Upper lobe of left lung (tissue), 6 donors: ENCODE measurements at regions not wholly inside any gene's neighbourhood (a gene's known extent, or its start where the extent isn't known, plus 50 kb on each side); places are given as distances from the start of the nearest gene placed in this dataset.
A peak's percentile ranks its signal among the peaks of the same experiment; 100 is the strongest.

Source experiments
- ATAC-seq, 2 donors: fragments of 200-7000 bp; cut with Tn5 transposase; one replicate each; pipeline ENCODE4 v1.9.1; 2022; ENCODE audit warnings: mild to moderate bottlenecking in 2 of 2, moderate library complexity in 2 of 2; ENCODE audit not compliant: low FRiP score in 2 of 2
- DNase-seq, 2 donors: peaks; one replicate each; pipeline ENCODE4 v3.0.0-alpha.2; 2019 to 2020
- H3K27ac ChIP-seq, 4 donors: fragments of 200-600 bp; sonication (generic); one replicate each; pipeline ENCODE4 v1.5.1; 2016 to 2019
- H3K27me3 ChIP-seq, 4 donors: fragments of 200-600 bp; sonication (generic); one replicate each; pipeline ENCODE4 v1.5.1; 2017 to 2019
- H3K36me3 ChIP-seq, 4 donors: fragments of 200-600 bp; sonication (generic); one replicate each; pipeline ENCODE4 v1.5.1; 2016 to 2019
- H3K4me1 ChIP-seq, 4 donors: fragments of 200-600 bp; sonication (generic); one replicate each; pipeline ENCODE4 v1.5.1; 2018 to 2019
- H3K4me3 ChIP-seq, 4 donors: fragments of 200-600 bp; sonication (generic); one replicate each; pipeline ENCODE4 v1.5.1; 2017 to 2019; ENCODE audit warnings: mild to moderate bottlenecking in 2 of 4, moderate library complexity in 1 of 4
- H3K9me3 ChIP-seq, 4 donors: fragments of 200-600 bp; sonication (generic); one replicate each; pipeline ENCODE4 v1.5.1; 2018 to 2019
- CTCF ChIP-seq, 6 experiments: fragments of 450-650 bp in 4 of 6; fragments of 200-600 bp in 2 of 6; sonication (generic) in 2 of 6; IDR thresholded peaks; one replicate each; pipeline ENCODE4 v1.5.1; 2016 to 2019; ENCODE audit warnings: antibody characterized with exemption in 6 of 6
- EP300 ChIP-seq, 4 donors: sonication (generic); formaldehyde crosslinking; IDR thresholded peaks; one replicate each; pipeline ENCODE4 v1.5.1; 2017; ENCODE audit warnings: antibody characterized with exemption in 4 of 4, control low read depth in 2 of 4
- POLR2A ChIP-seq, 4 donors: fragments of 450-650 bp; IDR thresholded peaks; one replicate each; pipeline ENCODE4 v1.5.1; 2016 to 2017; ENCODE audit warnings: antibody characterized with exemption in 4 of 4, mild to moderate bottlenecking in 2 of 4
- POLR2AphosphoS5 ChIP-seq, 2 donors: sonication (generic); formaldehyde crosslinking; IDR thresholded peaks; one replicate each; pipeline ENCODE4 v1.5.1; 2017; ENCODE audit warnings: antibody characterized with exemption in 2 of 2
- WGBS, 2 donors: methylation state at CpG; one replicate each; pipeline ENCODE4 v1.1.5; 2017 to 2018; 5-methylcytosine and 5-hydroxymethylcytosine counted together
- donor health status: DM: no; HTN: no; CAD: no; lungs with moderate emphysema.
- donor health status: DM: no; HTN: yes; CAD: no; lungs with severe emphysema.

GRCh38 chr7:3154881-3155494, 111.3 kb upstream of the CARD11 start:
- ATAC-seq (peak in 1 of 2 donors; percentile 60), DNase-seq (no peak)
- no peaks in the 10 kb centered on the region for H3K9me3 ChIP-seq
- no peaks in the 10 kb centered on the region for H3K36me3 ChIP-seq
- no peak overlapping the region for H3K27ac ChIP-seq
- H3K4me1 ChIP-seq: no peaks in the 10 kb centered on the region
- H3K27me3 ChIP-seq: no peaks in the 10 kb centered on the region
- WGBS, 2 donors: 67 to 81% methylated on average over 7 of the region's 7 CpGs
- no peak overlapping the region for H3K4me3 ChIP-seq
- no peak for TF ChIP-seq EP300 (IDR thresholded peaks at IDR 0.05)
- TF ChIP-seq POLR2AphosphoS5 (IDR thresholded peaks at IDR 0.05): no peak
- TF ChIP-seq POLR2A (IDR thresholded peaks at IDR 0.05): no peak
- peak in 5 of 6 experiments; percentile 35 to 74 (median 58) for TF ChIP-seq CTCF (IDR thresholded peaks at IDR 0.05)

- no peak for ATAC-seq
- no peak overlapping the region for H3K4me3 ChIP-seq
- H3K9me3 ChIP-seq: no peaks in the 10 kb centered on the region
- no peak for TF ChIP-seq POLR2A (IDR thresholded peaks at IDR 0.05)
- no peak for TF ChIP-seq CTCF (IDR thresholded peaks at IDR 0.05)
- no peak for TF ChIP-seq EP300 (IDR thresholded peaks at IDR 0.05)
- TF ChIP-seq POLR2AphosphoS5 (IDR thresholded peaks at IDR 0.05): no peak
- no peak overlapping the region for H3K27ac ChIP-seq
- DNase-seq: no peak
- 76 to 82% methylated on average over 9 of the region's 9 CpGs for WGBS, 2 donors
- H3K4me1 ChIP-seq: no peaks in the 10 kb centered on the region
- no peaks in the 10 kb centered on the region for H3K27me3 ChIP-seq
- H3K36me3 ChIP-seq: no peaks in the 10 kb centered on the region
Measured at GRCh38 chr7:3156508-3156907, 112.8 kb upstream of the CARD11 start.

GRCh38 chr7:3157566-3158287, 114.1 kb upstream of the CARD11 start:
- Histone ChIP-seq H3K4me1 (no peaks in the 10 kb centered on the region), H3K27me3 (no peaks in the 10 kb centered on the region), H3K4me3 (no peak overlapping the region), H3K9me3 (no peaks in the 10 kb centered on the region), H3K27ac (no peak overlapping the region), H3K36me3 (no peaks in the 10 kb centered on the region)
- TF ChIP-seq POLR2A (IDR thresholded peaks at IDR 0.05) (no peak), CTCF (IDR thresholded peaks at IDR 0.05) (no peak)
- DNase-seq: peak in 1 of 2 donors; percentile 30
- ATAC-seq: peak in 1 of 2 donors; percentile 21
- 55% methylated on average over 18 to 20 of the region's 20 CpGs for WGBS, 2 donors

GRCh38 chr7:3158341-3158760, 114.7 kb upstream of the CARD11 start:
- H3K27ac ChIP-seq: no peak overlapping the region
- TF ChIP-seq POLR2A (IDR thresholded peaks at IDR 0.05) (no peak), POLR2AphosphoS5 (IDR thresholded peaks at IDR 0.05) (no peak)
- ATAC-seq: no peak
- H3K9me3 ChIP-seq: no peaks in the 10 kb centered on the region
- no peaks in the 10 kb centered on the region for H3K4me1 ChIP-seq
- no peak overlapping the region for H3K4me3 ChIP-seq
- no peaks in the 10 kb centered on the region for H3K36me3 ChIP-seq
- no peaks in the 10 kb centered on the region for H3K27me3 ChIP-seq
- 82 to 84% methylated on average over 11 of the region's 11 CpGs for WGBS, 2 donors
- DNase-seq: no peak

GRCh38 chr7:3159039-3159438, 115.4 kb upstream of the CARD11 start:
- Histone ChIP-seq H3K4me1 (no peaks in the 10 kb centered on the region), H3K9me3 (no peaks in the 10 kb centered on the region), H3K4me3 (no peak overlapping the region), H3K36me3 (no peaks in the 10 kb centered on the region), H3K27me3 (no peaks in the 10 kb centered on the region), H3K27ac (no peak overlapping the region)
- DNase-seq: no peak
- TF ChIP-seq POLR2AphosphoS5 (IDR thresholded peaks at IDR 0.05) (no peak), POLR2A (IDR thresholded peaks at IDR 0.05) (no peak), EP300 (IDR thresholded peaks at IDR 0.05) (no peak), CTCF (IDR thresholded peaks at IDR 0.05) (no peak)
- no peak for ATAC-seq
- 72 to 76% methylated on average over 4 of the region's 4 CpGs for WGBS, 2 donors
